Astrocyte of the cerebellum (primary cell): ENCODE measurements at regions not wholly inside any gene's neighbourhood (a gene's known extent, or its start where the extent isn't known, plus 50 kb on each side); places are given as distances from the start of the nearest gene placed in this dataset.
A peak's percentile ranks its signal among the peaks of the same experiment; 100 is the strongest.

Experiments used
- DNase-seq: peaks from one replicate; pipeline ENCODE4 v3.0.0-alpha.2; 2011; ENCODE audit warnings: low read depth
- H3K4me3 ChIP-seq: 2 replicates; pipeline ENCODE4 v1.5.1; 2011; ENCODE audit warnings: mild to moderate bottlenecking, low read depth, low read length, moderate library complexity
- in situ Hi-C: cut with HindIII; loops from 2 replicates; pipeline ENCODE4 v1.10.0; 2017; ENCODE audit warnings: low sequenced_read_pairs
- TF ChIP-seq, protein P1 (sequence below): IDR thresholded peaks from 2 replicates; pipeline ENCODE4 v1.5.1; 2012; ENCODE audit warnings: low read length, low read depth, moderate library complexity, mild to moderate bottlenecking; ENCODE audit errors: missing control alignments

DNA sequence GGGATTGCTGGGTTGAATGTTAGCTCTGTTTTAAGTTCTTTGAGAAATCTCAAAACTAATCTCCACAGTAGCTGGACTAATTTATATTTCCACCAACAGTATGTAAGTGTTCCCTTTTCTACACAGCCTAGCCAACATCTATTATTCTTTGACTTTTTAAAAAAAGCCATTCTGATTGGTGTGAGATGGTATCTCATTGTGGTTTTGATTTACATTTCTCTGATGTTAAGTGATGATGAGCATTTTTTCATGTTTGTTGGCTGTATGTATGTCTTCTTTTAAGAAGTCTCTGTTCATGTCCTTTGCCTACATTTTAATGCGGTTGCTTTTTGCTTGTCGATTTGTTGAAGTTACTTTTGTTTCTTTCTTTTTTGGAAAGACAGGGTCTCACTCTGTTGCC is 301.1 kb upstream of the OR4E1 start:
- H3K4me3 ChIP-seq = no peak overlapping the region
- in situ Hi-C loops = no loop called here
- no peak for DNase-seq
- TF ChIP-seq, protein P1, sequence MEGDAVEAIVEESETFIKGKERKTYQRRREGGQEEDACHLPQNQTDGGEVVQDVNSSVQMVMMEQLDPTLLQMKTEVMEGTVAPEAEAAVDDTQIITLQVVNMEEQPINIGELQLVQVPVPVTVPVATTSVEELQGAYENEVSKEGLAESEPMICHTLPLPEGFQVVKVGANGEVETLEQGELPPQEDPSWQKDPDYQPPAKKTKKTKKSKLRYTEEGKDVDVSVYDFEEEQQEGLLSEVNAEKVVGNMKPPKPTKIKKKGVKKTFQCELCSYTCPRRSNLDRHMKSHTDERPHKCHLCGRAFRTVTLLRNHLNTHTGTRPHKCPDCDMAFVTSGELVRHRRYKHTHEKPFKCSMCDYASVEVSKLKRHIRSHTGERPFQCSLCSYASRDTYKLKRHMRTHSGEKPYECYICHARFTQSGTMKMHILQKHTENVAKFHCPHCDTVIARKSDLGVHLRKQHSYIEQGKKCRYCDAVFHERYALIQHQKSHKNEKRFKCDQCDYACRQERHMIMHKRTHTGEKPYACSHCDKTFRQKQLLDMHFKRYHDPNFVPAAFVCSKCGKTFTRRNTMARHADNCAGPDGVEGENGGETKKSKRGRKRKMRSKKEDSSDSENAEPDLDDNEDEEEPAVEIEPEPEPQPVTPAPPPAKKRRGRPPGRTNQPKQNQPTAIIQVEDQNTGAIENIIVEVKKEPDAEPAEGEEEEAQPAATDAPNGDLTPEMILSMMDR = no peak

DNA sequence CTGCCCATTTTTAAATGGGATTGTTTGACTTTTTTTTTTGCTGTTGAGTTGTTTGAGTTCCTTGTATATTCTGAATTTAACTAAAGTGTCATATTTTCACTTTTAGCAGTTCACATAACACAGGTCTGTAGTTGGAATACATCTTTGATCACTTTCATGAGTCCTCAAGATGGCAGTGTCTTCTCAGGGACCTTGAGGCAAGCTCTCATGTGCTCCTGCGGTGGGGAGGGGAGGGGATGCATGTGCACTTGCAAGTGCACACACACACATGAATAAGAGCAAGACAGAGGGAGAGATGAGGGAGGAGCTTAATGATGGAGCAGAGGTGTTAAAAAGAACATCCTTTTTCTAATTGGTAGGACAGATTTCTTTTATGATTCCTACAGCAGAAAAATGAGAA is 291.4 kb upstream of the OR4E1 start:
- no peak overlapping the region for H3K4me3 ChIP-seq
- TF ChIP-seq, protein P1 = no peak
- in situ Hi-C loops = no loop called here
- no peak for DNase-seq

DNA sequence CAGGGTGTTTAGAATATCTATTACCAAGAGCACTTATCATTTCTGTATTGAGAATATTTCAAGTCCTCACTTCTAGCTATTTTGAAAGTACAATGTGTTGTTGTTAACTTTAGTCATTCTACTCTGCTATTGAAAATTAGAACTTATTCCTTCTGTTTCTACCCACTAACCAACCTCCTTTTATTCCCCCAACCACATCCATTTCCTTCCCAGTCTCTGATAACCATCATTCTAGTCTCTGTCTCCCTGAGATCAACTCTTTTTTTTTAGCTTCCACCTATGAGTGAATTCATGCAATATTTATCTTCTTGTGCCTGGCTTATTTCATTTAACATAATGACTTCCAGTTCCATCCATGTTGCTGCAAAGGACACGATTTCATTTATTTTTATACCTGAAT is 290.6 kb upstream of the OR4E1 start:
- no peak for DNase-seq
- no peak overlapping the region for H3K4me3 ChIP-seq
- in situ Hi-C loops = no loop called here
- TF ChIP-seq, protein P1 = no peak

DNA sequence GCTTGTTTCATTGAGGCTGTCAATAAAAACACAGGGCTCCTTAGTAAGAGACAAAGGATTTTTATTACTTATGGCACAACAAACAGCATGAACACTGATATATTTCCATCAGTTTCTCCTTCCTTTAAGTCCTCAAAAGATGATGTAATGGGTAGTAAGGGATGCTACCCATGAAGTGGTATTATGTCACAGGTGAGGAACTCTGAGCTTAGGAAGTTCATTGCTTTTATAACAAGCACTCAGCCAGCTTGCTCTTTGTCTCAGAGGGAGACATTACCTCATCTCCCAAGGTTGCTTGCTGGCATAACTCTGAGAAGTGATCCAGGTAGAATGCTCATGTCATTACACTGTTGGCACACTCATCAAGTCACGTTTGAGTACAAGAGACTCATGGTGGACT is 287.0 kb upstream of the OR4E1 start:
- no peak for DNase-seq
- in situ Hi-C loops = no loop called here
- TF ChIP-seq, protein P1 = no peak
- H3K4me3 ChIP-seq = no peak overlapping the region

DNA sequence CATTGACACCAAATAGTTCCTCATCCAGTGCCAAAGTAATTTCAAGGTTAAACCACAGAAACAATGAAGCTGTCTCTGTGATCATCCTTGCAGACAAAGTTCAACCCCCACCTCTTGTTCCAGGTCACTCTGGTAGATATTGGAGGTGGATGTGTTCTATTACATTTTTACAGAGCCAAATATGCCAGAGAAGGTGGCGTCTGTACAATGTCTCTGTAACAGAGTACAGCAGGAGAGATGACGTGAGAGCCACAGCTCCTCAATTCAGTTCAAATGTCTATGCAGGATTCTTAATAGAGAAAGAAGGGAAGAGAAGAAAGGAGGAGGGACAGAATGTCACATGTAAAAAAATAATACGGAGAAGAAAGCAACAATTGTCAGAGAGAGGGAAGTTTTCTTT is 268.3 kb upstream of the OR4E1 start:
- TF ChIP-seq, protein P1 = no peak
- no peak overlapping the region for H3K4me3 ChIP-seq
- in situ Hi-C loops = no loop called here
- DNase-seq = no peak

DNA sequence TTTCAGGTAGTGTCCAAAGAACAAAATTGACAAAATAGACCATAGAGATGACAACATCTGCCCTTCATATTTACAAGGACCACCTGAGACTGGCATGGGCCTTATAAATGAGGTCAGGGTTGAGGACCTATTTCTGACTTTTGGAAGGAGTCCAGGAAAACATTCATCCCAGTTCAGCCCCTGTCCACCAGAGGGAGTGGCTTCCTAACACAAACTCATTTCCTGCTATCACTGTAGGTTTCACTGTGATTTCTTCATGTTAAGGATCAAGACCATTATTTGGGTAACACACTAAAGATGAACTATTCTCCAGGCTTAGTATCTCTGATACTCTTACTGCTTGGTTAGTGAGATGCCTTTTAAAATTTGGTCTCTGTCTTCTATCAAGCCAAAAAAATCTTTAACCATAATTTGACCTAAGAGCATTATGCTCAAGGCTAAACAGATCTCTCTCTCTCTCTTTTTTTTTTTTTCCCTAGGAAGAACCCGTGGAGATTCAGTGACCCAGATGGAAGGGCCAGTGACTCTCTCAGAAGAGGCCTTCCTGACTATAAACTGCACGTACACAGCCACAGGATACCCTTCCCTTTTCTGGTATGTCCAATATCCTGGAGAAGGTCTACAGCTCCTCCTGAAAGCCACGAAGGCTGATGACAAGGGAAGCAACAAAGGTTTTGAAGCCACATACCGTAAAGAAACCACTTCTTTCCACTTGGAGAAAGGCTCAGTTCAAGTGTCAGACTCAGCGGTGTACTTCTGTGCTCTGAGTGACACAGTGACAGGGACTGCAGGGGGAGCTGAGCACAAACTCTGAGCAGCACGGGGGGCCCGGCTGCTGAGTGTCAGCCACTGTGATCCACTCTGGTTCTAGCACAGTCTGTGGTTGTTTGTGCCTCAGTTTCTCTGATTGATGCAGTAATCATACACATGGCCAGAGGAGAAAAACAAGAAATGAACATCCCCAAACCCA is 267.6 kb upstream of the OR4E1 start:
- TF ChIP-seq, protein P1 = peak; percentile 54
- no peak overlapping the region for H3K4me3 ChIP-seq
- DNase-seq = no peak
- in situ Hi-C loops = no loop called here
